H1 (cell line): ENCODE measurements at regions not wholly inside any gene's neighbourhood (a gene's known extent, or its start where the extent isn't known, plus 50 kb on each side); places are given as distances from the start of the nearest gene placed in this dataset.

Experiments
- CTCF ChIA-PET: fragments of 300-600 bp; sonication (Branson Sonifier 250); formaldehyde crosslinking; loops from one replicate; lab custom pipeline; 2021; ENCODE audit not compliant: partially characterized antibody; lab: Charles Lee
- POLR2A ChIA-PET: fragments of 300-600 bp; sonication (Branson Sonifier 250); formaldehyde crosslinking; loops from one replicate; lab custom pipeline; 2021; ENCODE audit warnings: inconsistent platforms; ENCODE audit not compliant: partially characterized antibody; lab: Charles Lee
- DNase-seq, 2 experiments: peaks; one replicate each; pipeline versions ENCODE4 v3.0.0 to v3.0.0-alpha.2; 2010 to 2022; ENCODE audit warnings: low spot score in 2 of 2, low read depth in 1 of 2, mixed read lengths in 1 of 2
- FAIRE-seq: peaks from 2 replicates; lab custom pipeline; 2011; peaks lifted over from hg19 to GRCh38; lab: Jason Lieb, UNC
- H2AFZ ChIP-seq: 2 replicates; pipeline ENCODE4 v1.8.1; 2012; ENCODE audit warnings: low read length, inconsistent platforms
- H2AK5ac ChIP-seq: 2 replicates; pipeline ENCODE4 v1.6.1; 2013; ENCODE audit warnings: low read depth, low read length
- H2BK120ac ChIP-seq: replicated peaks from 2 replicates; pipeline ENCODE3; 2013; ENCODE audit warnings: low read depth, low read length, inconsistent platforms
- H2BK12ac ChIP-seq: 2 replicates; pipeline ENCODE4 v1.6.1; 2013; ENCODE audit warnings: low read depth, low read length
- H2BK15ac ChIP-seq: 2 replicates; pipeline ENCODE4 v1.6.1; 2013; ENCODE audit warnings: low read length
- H2BK20ac ChIP-seq: 2 replicates; pipeline ENCODE4 v1.6.1; 2013; ENCODE audit warnings: low read length
- H2BK5ac ChIP-seq: 2 replicates; pipeline ENCODE4 v1.6.1; 2013; ENCODE audit warnings: low read depth, low read length
- H3K14ac ChIP-seq: 2 replicates; pipeline ENCODE4 v1.6.1; 2013; ENCODE audit warnings: inconsistent platforms; ENCODE audit not compliant: insufficient read length
- H3K18ac ChIP-seq: 2 replicates; pipeline ENCODE4 v1.6.1; 2013; ENCODE audit warnings: low read length; ENCODE audit errors: extremely low read depth
- H3K23ac ChIP-seq: 2 replicates; pipeline ENCODE4 v1.6.1; 2013; ENCODE audit warnings: inconsistent platforms; ENCODE audit not compliant: insufficient read length
- H3K23me2 ChIP-seq: 2 replicates; pipeline ENCODE4 v1.6.1; 2013; ENCODE audit warnings: low read depth, low read length
- H3K27ac ChIP-seq: 2 replicates; pipeline ENCODE4 v1.6.1; 2011; ENCODE audit warnings: low read depth, low read length, inconsistent platforms
- H3K27me3 ChIP-seq, 4 experiments: replicated peaks in 1 of 4; 1 replicate in 1 of 4; 2 replicates in 3 of 4; pipeline versions ENCODE4 v1.6.1 to v1.8.1; 2011 to 2013; ENCODE audit warnings: low read length in 3 of 4, mild to moderate bottlenecking in 3 of 4, inconsistent platforms in 2 of 4, mixed read lengths in 2 of 4, moderate library complexity in 1 of 4; ENCODE audit not compliant: control insufficient read depth in 3 of 4, insufficient read depth in 3 of 4; ENCODE audit errors: extremely low read depth in 1 of 4
- H3K36me3 ChIP-seq, 4 experiments: 2 replicates each; pipeline versions ENCODE4 v1.6.1 to v1.8.1; 2011 to 2013; ENCODE audit warnings: mild to moderate bottlenecking in 4 of 4, low read length in 3 of 4, moderate library complexity in 2 of 4, control low read depth in 1 of 4, inconsistent platforms in 1 of 4; ENCODE audit not compliant: insufficient read depth in 4 of 4, control insufficient read depth in 2 of 4
- H3K4ac ChIP-seq: replicated peaks from 2 replicates; pipeline ENCODE3; 2013; ENCODE audit warnings: low read length, low read depth, mixed read lengths, inconsistent platforms; ENCODE audit not compliant: insufficient read length
- H3K4me1 ChIP-seq, 4 experiments: replicated peaks in 1 of 4; 1 replicate in 1 of 4; 2 replicates in 3 of 4; pipeline versions ENCODE4 v1.6.1 to v1.8.1; 2011 to 2013; ENCODE audit warnings: low read length in 3 of 4, inconsistent platforms in 2 of 4, mixed read lengths in 1 of 4; ENCODE audit not compliant: insufficient read depth in 4 of 4, control insufficient read depth in 3 of 4
- H3K4me2 ChIP-seq, 2 experiments: 2 replicates each; pipeline versions ENCODE4 v1.6.1 to v1.8.1; 2011 to 2013; ENCODE audit warnings: low read depth in 2 of 2, low read length in 2 of 2, control low read depth in 1 of 2, inconsistent platforms in 1 of 2, mild to moderate bottlenecking in 1 of 2; ENCODE audit not compliant: insufficient read depth in 1 of 2
- H3K4me3 ChIP-seq, 4 experiments: fragments of 200-600, 300-600 bp in 1 of 4; sonication (generic), shearing (Covaris generic), sonication (Bioruptor Twin) in 1 of 4; 2 replicates each; pipeline versions ENCODE4 v1.5.1 to v1.8.1; 2011 to 2016; ENCODE audit warnings: low read length in 4 of 4, low read depth in 3 of 4, control low read depth in 2 of 4, inconsistent platforms in 2 of 4, mild to moderate bottlenecking in 2 of 4, mixed read lengths in 1 of 4, moderate library complexity in 1 of 4; ENCODE audit not compliant: insufficient read depth in 2 of 4; ENCODE audit errors: extremely low read depth in 1 of 4
- H3K56ac ChIP-seq: replicated peaks from 2 replicates; pipeline ENCODE3; 2013; ENCODE audit warnings: low read depth, mild to moderate bottlenecking, mixed read lengths, low read length, inconsistent platforms; ENCODE audit not compliant: insufficient read length
- H3K79me1 ChIP-seq: 2 replicates; pipeline ENCODE4 v1.6.1; 2013; ENCODE audit warnings: low read depth, low read length, control low read depth
- H3K79me2 ChIP-seq, 2 experiments: 2 replicates each; pipeline versions ENCODE4 v1.6.1 to v1.8.1; 2012 to 2013; ENCODE audit warnings: low read length in 2 of 2, mild to moderate bottlenecking in 2 of 2, inconsistent platforms in 1 of 2; ENCODE audit not compliant: insufficient read depth in 2 of 2, control insufficient read depth in 1 of 2
- H3K9ac ChIP-seq, 4 experiments: replicated peaks in 1 of 4; 1 replicate in 1 of 4; 2 replicates in 3 of 4; pipeline versions ENCODE4 v1.6.1 to v1.8.1; 2011 to 2013; ENCODE audit warnings: low read depth in 3 of 4, low read length in 3 of 4, control low read depth in 2 of 4, mild to moderate bottlenecking in 2 of 4, moderate library complexity in 2 of 4, inconsistent platforms in 1 of 4; ENCODE audit errors: extremely low read depth in 1 of 4
- H3K9me3 ChIP-seq, 2 experiments: 2 replicates each; pipeline versions ENCODE4 v1.6.1 to v1.8.1; 2012 to 2013; ENCODE audit warnings: mild to moderate bottlenecking in 2 of 2, moderate library complexity in 2 of 2, control low read depth in 1 of 2, inconsistent platforms in 1 of 2, low read depth in 1 of 2, low read length in 1 of 2, mixed read lengths in 1 of 2; ENCODE audit not compliant: insufficient read depth in 2 of 2
- H4K20me1 ChIP-seq, 2 experiments: replicated peaks in 1 of 2; 2 replicates each; pipeline versions ENCODE3 to v1.8.1; 2011 to 2013; ENCODE audit warnings: inconsistent platforms in 2 of 2, low read length in 2 of 2, mild to moderate bottlenecking in 1 of 2; ENCODE audit not compliant: insufficient read depth in 2 of 2, control insufficient read depth in 1 of 2
- H4K5ac ChIP-seq: 2 replicates; pipeline ENCODE4 v1.6.1; 2013; ENCODE audit warnings: low read length, low read depth, mixed read lengths, inconsistent platforms; ENCODE audit not compliant: insufficient read length
- H4K8ac ChIP-seq: 2 replicates; pipeline ENCODE4 v1.8.0; 2013; ENCODE audit warnings: mild to moderate bottlenecking, moderate library complexity, low read length, inconsistent platforms; ENCODE audit not compliant: insufficient read depth; ENCODE audit errors: extremely low read depth
- H4K91ac ChIP-seq: replicated peaks from 2 replicates; pipeline ENCODE3; 2013; ENCODE audit warnings: low read length, mixed read lengths, inconsistent platforms; ENCODE audit not compliant: insufficient read length
- CBX5 ChIP-seq: fragments of 300-800, 300-1000 bp; sonication (generic); IDR thresholded peaks from 2 replicates; pipeline ENCODE4 v1.7.1; 2016; ENCODE audit warnings: antibody characterized with exemption, low read length, low read depth
- CBX8 ChIP-seq: fragments of 300-800, 300-1000 bp; sonication (generic); IDR thresholded peaks from 2 replicates; pipeline ENCODE4 v1.7.1; 2016; ENCODE audit warnings: low read depth, low read length, borderline replicate concordance
- CREB1 ChIP-seq: IDR thresholded peaks from 2 replicates; pipeline ENCODE4 v1.6.1; 2012; ENCODE audit warnings: inconsistent platforms
- E2F6 ChIP-seq: IDR thresholded peaks from 2 replicates; pipeline ENCODE4 v1.6.1; 2012; ENCODE audit warnings: inconsistent platforms
- EGR1 ChIP-seq: IDR thresholded peaks from 2 replicates; pipeline ENCODE4 v1.6.1; 2011; ENCODE audit warnings: low read depth, low read length, borderline replicate concordance
- HDAC6 ChIP-seq: IDR thresholded peaks from one replicate; pipeline ENCODE4 v1.7.1; 2012; ENCODE audit warnings: low read depth, mild to moderate bottlenecking, inconsistent platforms, low read length, moderate library complexity
- MAFK ChIP-seq: IDR thresholded peaks from 2 replicates; pipeline ENCODE4 v1.6.1; 2012; ENCODE audit warnings: low read depth, mild to moderate bottlenecking, improper control_type of control experiment, low read length
- POLR2A ChIP-seq, 2 experiments: IDR thresholded peaks; 1 replicate in 1 of 2; 2 replicates in 1 of 2; pipeline ENCODE4 v1.6.1; 2011; ENCODE audit warnings: low read depth in 2 of 2, low read length in 2 of 2, mild to moderate bottlenecking in 2 of 2; ENCODE audit errors: control extremely low read depth in 1 of 2
- SIRT6 ChIP-seq: IDR thresholded peaks from one replicate; pipeline ENCODE4 v1.7.1; 2012; ENCODE audit warnings: low read length, inconsistent platforms
- SP1 ChIP-seq: IDR thresholded peaks from 2 replicates; pipeline ENCODE4 v1.6.1; 2011; ENCODE audit warnings: low read depth, low read length
- SRF ChIP-seq: IDR thresholded peaks from 2 replicates; pipeline ENCODE4 v1.6.1; 2011; ENCODE audit warnings: mild to moderate bottlenecking, low read depth, low read length, moderate library complexity
- TAF7 ChIP-seq: optimal IDR thresholded peaks from 2 replicates; pipeline ENCODE3; 2011; ENCODE audit warnings: low read depth, mild to moderate bottlenecking, inconsistent platforms, low read length, moderate library complexity, borderline replicate concordance
- TBP ChIP-seq: IDR thresholded peaks from 2 replicates; pipeline ENCODE4 v1.6.1; 2011; ENCODE audit warnings: low read depth, low read length, improper control_type of control experiment
- TEAD4 ChIP-seq: IDR thresholded peaks from 2 replicates; pipeline ENCODE4 v1.6.1; 2012; ENCODE audit warnings: low read depth, low read length, inconsistent platforms, mixed read lengths
- USF2 ChIP-seq: IDR thresholded peaks from 2 replicates; pipeline ENCODE4 v1.6.1; 2011; ENCODE audit warnings: low read length, improper control_type of control experiment
- WGBS, 2 experiments: shearing (Covaris generic) in 1 of 2; methylation state at CpG; one replicate each; pipeline versions ENCODE4 v1.1.6 to v1.1.7; 2013 to 2015; ENCODE audit warnings: low lambda C conversion rate in 2 of 2, mixed read lengths in 2 of 2, inconsistent platforms in 1 of 2, low coverage in 1 of 2, missing lambda C conversion rate in 1 of 2; ENCODE audit not compliant: insufficient replicate concordance in 2 of 2, insufficient coverage in 1 of 2, insufficient read length in 1 of 2; ENCODE audit errors: extremely low coverage in 1 of 2, missing lambda C conversion rate in 1 of 2; 5-methylcytosine and 5-hydroxymethylcytosine counted together

- Histone ChIP-seq H3K14ac (no peak overlapping the region), H3K4me2 (no peak overlapping the region), H3K56ac (no peak overlapping the region), H3K4me3 (no peak overlapping the region), H3K9ac (no peak overlapping the region), H4K20me1 (no peaks in the 10 kb centered on the region), H2BK20ac (no peak overlapping the region), H2BK5ac (no peak overlapping the region), H3K27me3 (no peaks in the 10 kb centered on the region), H4K5ac (no peak overlapping the region), H3K79me1 (no peaks in the 10 kb centered on the region), H3K18ac (no peak overlapping the region), H4K91ac (no peak overlapping the region), H3K79me2 (no peaks in the 10 kb centered on the region), H2BK15ac (no peak overlapping the region), H2BK120ac (no peak overlapping the region), H3K23ac (no peak overlapping the region), H2BK12ac (no peak overlapping the region), H3K27ac (no peak overlapping the region), H3K4ac (no peak overlapping the region), H3K36me3 (no peaks in the 10 kb centered on the region), H3K23me2 (no peaks in the 10 kb centered on the region), H3K4me1 (no peaks in the 10 kb centered on the region), H2AFZ (no peak overlapping the region), H4K8ac (no peak overlapping the region), H3K9me3 (no peaks in the 10 kb centered on the region), H2AK5ac (no peak overlapping the region)
- FAIRE-seq, result no peak
- 84% methylated on average over 10 of the region's 10 CpGs; no CpG with 5 or more reads in 1 of the 2 experiments for WGBS, 2 experiments
- DNase-seq, result no peak
- ChIA-PET CTCF (no interaction called here), POLR2A (no interaction called here)
- no peak for TF ChIP-seq E2F6
- TF ChIP-seq POLR2A (IDR thresholded peaks at IDR 0.05; ENCODE audit: control extremely low read depth in 1 of 2, low read depth in 2 of 2, low read length in 2 of 2), result no peak
- TF ChIP-seq TBP, result no peak
- TF ChIP-seq CBX8, result no peak
- TF ChIP-seq SP1, result no peak
- TF ChIP-seq MAFK, result no peak
- no peak for TF ChIP-seq SRF
- no peak for TF ChIP-seq TAF7
- TF ChIP-seq USF2, result no peak
- no peak for TF ChIP-seq CREB1
- TF ChIP-seq HDAC6, result no peak
- no peak for TF ChIP-seq CBX5
- no peak for TF ChIP-seq SIRT6
- TF ChIP-seq EGR1, result no peak
- no peak for TF ChIP-seq TEAD4
These were observed 308.9 kb downstream of the NXPE2 start for GRCh38 chr11:114987186-114987760.
